ENCODE measurements at regions not wholly inside any gene's neighbourhood (a gene's known extent, or its start where the extent isn't known, plus 50 kb on each side); places are given as distances from the start of the nearest gene placed in this dataset.

GRCh38 chr10:109433434-109433833 is 489.9 kb downstream of the XPNPEP1 start:
- no peaks in the 10 kb centered on the region for H3K79me2 ChIP-seq (ENCODE audit: insufficient read depth)
- H3K27ac ChIP-seq, result no peak overlapping the region
- H4K20me1 ChIP-seq (ENCODE audit: insufficient read depth), result no peaks in the 10 kb centered on the region
- H3K27me3 ChIP-seq (replicated peaks; ENCODE audit: insufficient read depth), result no peaks in the 10 kb centered on the region
- TF ChIP-seq EZH2 (IDR thresholded peaks at IDR 0.05; ENCODE audit: insufficient read depth, poor library complexity, severe bottlenecking), result no peak
- no peak for TF ChIP-seq EZH2phosphoT487 (IDR thresholded peaks at IDR 0.05; ENCODE audit: insufficient read depth, low read depth)
- H3K4me1 ChIP-seq (ENCODE audit: insufficient read depth), result peaks cover 22% of the 10 kb centered on the region
- H3K36me3 ChIP-seq (ENCODE audit: low read depth), result no peaks in the 10 kb centered on the region
- H2AFZ ChIP-seq, result 0 out of 2 replicates have a peak overlapping the region, but pooled peaks have one; percentile 24
- DNase-seq, result no peak
- no peak overlapping the region for H3K4me2 ChIP-seq (ENCODE audit: unreplicated experiment)
- no peaks in the 10 kb centered on the region for H3K9me3 ChIP-seq (ENCODE audit: low read depth)
- no peak overlapping the region for H3K9ac ChIP-seq
- peaks cover 29% of the 10 kb centered on the region for H3F3A ChIP-seq (ENCODE audit: insufficient read depth)
- in situ Hi-C loops (cut with MboI), result no loop called here
- no peaks in the 10 kb centered on the region for H3K9me2 ChIP-seq (ENCODE audit: insufficient read depth)
- H3K4me3 ChIP-seq, result no peak overlapping the region

- Histone ChIP-seq H4K20me1 (ENCODE audit: insufficient read depth) (no peaks in the 10 kb centered on the region), H2AFZ (no peak overlapping the region), H3K9ac (no peak overlapping the region), H3K36me3 (ENCODE audit: low read depth) (no peaks in the 10 kb centered on the region), H3K4me3 (no peak overlapping the region), H3K9me3 (ENCODE audit: low read depth) (no peaks in the 10 kb centered on the region), H3K27me3 (replicated peaks; ENCODE audit: insufficient read depth) (no peaks in the 10 kb centered on the region), H3K9me2 (ENCODE audit: insufficient read depth) (no peaks in the 10 kb centered on the region), H3F3A (ENCODE audit: insufficient read depth) (peaks cover 30% of the 10 kb centered on the region), H3K4me1 (ENCODE audit: insufficient read depth) (peaks cover 29% of the 10 kb centered on the region), H3K4me2 (ENCODE audit: unreplicated experiment) (no peak overlapping the region), H3K79me2 (ENCODE audit: insufficient read depth) (no peaks in the 10 kb centered on the region), H3K27ac (no peak overlapping the region)
- no peak for DNase-seq
- TF ChIP-seq EZH2 (IDR thresholded peaks at IDR 0.05; ENCODE audit: insufficient read depth, poor library complexity, severe bottlenecking), result no peak
- TF ChIP-seq EZH2phosphoT487 (IDR thresholded peaks at IDR 0.05; ENCODE audit: insufficient read depth, low read depth), result no peak
- in situ Hi-C loops (cut with MboI), result no loop called here
- WGBS, 2 experiments (ENCODE audit: low coverage in 1 of 2, low lambda C conversion rate in 2 of 2, missing lambda C conversion rate in 2 of 2), result 89 to 95% methylated on average over 2 of the region's 2 CpGs
Measured at GRCh38 chr10:109432281-109432680, 491.0 kb downstream of the XPNPEP1 start.

GRCh38 chr10:109430799-109431198 is 492.5 kb downstream of the XPNPEP1 start:
- Histone ChIP-seq H3K4me2 (ENCODE audit: unreplicated experiment) (peak overlapping the region; percentile 64), H3K9me3 (ENCODE audit: low read depth) (no peaks in the 10 kb centered on the region), H3K27ac (peak overlapping the region; percentile 50), H3K4me1 (ENCODE audit: insufficient read depth) (peaks cover 35% of the 10 kb centered on the region), H3F3A (ENCODE audit: insufficient read depth) (peaks cover 30% of the 10 kb centered on the region), H3K36me3 (ENCODE audit: low read depth) (no peaks in the 10 kb centered on the region), H4K20me1 (ENCODE audit: insufficient read depth) (no peaks in the 10 kb centered on the region), H3K27me3 (replicated peaks; ENCODE audit: insufficient read depth) (no peaks in the 10 kb centered on the region), H3K9me2 (ENCODE audit: insufficient read depth) (no peaks in the 10 kb centered on the region), H3K79me2 (ENCODE audit: insufficient read depth) (no peaks in the 10 kb centered on the region), H2AFZ (peak overlapping the region; percentile 61; the same call in 1 of the 2 replicates), H3K4me3 (no peak overlapping the region), H3K9ac (no peak overlapping the region)
- no peak for DNase-seq
- 95 to 99% methylated on average over 2 of the region's 2 CpGs for WGBS, 2 experiments (ENCODE audit: low coverage in 1 of 2, low lambda C conversion rate in 2 of 2, missing lambda C conversion rate in 2 of 2)
- in situ Hi-C loops (cut with MboI), result no loop called here
- TF ChIP-seq EZH2phosphoT487 (IDR thresholded peaks at IDR 0.05; ENCODE audit: insufficient read depth, low read depth) (no peak), EZH2 (IDR thresholded peaks at IDR 0.05; ENCODE audit: insufficient read depth, poor library complexity, severe bottlenecking) (no peak)

GRCh38 chr10:109430043-109430760 is 493.1 kb downstream of the XPNPEP1 start:
- Histone ChIP-seq H3K4me2 (ENCODE audit: unreplicated experiment) (peak overlapping the region; percentile 64), H3F3A (ENCODE audit: insufficient read depth) (peaks cover 30% of the 10 kb centered on the region), H3K4me1 (ENCODE audit: insufficient read depth) (peaks cover 35% of the 10 kb centered on the region), H3K79me2 (ENCODE audit: insufficient read depth) (no peaks in the 10 kb centered on the region), H3K9ac (no peak overlapping the region), H3K36me3 (ENCODE audit: low read depth) (no peaks in the 10 kb centered on the region), H3K9me2 (ENCODE audit: insufficient read depth) (no peaks in the 10 kb centered on the region), H3K9me3 (ENCODE audit: low read depth) (no peaks in the 10 kb centered on the region), H3K27me3 (replicated peaks; ENCODE audit: insufficient read depth) (no peaks in the 10 kb centered on the region), H4K20me1 (ENCODE audit: insufficient read depth) (no peaks in the 10 kb centered on the region), H3K4me3 (peak overlapping the region; percentile 47), H2AFZ (peak overlapping the region; percentile 61), H3K27ac (peak overlapping the region; percentile 50)
- in situ Hi-C loops (cut with MboI), result no loop called here
- no peak for TF ChIP-seq EZH2phosphoT487 (IDR thresholded peaks at IDR 0.05; ENCODE audit: insufficient read depth, low read depth)
- no peak for TF ChIP-seq EZH2 (IDR thresholded peaks at IDR 0.05; ENCODE audit: insufficient read depth, poor library complexity, severe bottlenecking)
- peak; percentile 92 for DNase-seq
- 41 to 42% methylated on average over 6 of the region's 6 CpGs for WGBS, 2 experiments (ENCODE audit: low coverage in 1 of 2, low lambda C conversion rate in 2 of 2, missing lambda C conversion rate in 2 of 2)

Data from GM23248 (cell line).